Activated CD4-positive, alpha-beta T cell treated with anti-CD3 and anti-CD28 coated beads, Interleukin-2, amount 50 U/mL, for 16 hours (primary cell): ENCODE measurements at regions not wholly inside any gene's neighbourhood (a gene's known extent, or its start where the extent isn't known, plus 50 kb on each side); places are given as distances from the start of the nearest gene placed in this dataset.
"Not testable (repeated sequence)": the region's sequence is repeated elsewhere in the genome, so short reads cannot be mapped to it uniquely, and the experiment has no call there.

Source experiments
- DNase-seq: peaks from one replicate; pipeline ENCODE4 v3.0.0-alpha.2; 2020

DNA sequence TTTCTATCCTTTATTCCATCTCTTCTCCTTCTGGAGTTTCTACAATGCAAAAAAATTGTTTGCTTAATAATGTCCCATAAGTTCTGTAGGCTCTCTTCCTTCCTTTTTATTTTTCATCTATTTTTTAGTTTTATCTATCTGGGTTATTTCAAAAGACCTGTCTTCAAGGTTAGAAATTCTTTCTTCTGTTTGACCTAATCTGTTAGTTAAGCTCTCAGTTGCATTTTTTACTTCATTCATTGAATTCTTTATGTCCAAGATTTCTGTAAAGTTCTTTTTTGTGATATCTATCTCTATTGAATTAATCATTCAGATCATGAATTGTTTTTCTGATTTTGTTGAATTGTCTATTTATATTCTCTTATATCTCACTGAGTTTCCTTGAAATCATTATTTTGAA is 145.9 kb upstream of the TLE4 start:
- no peak for DNase-seq

DNA sequence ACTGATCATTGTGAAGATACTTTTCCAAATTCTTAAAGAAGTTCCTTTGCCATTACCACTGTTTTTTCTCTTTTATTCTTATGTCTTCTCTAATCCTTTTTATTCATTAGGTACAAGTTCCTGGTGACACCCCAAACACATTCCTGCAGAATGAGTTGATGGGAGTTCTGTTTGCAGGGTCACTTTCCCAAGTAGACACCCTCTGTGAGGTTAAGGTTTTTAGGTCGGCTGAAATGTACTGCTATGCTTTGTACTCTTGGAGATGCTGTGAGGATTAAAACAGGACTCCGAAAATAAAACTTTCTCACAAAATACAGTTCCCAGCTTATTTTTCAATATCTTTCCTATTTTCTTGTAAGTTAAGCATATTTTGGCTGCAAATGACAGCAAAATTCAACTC is 143.3 kb upstream of the TLE4 start:
- DNase-seq: no peak

DNA sequence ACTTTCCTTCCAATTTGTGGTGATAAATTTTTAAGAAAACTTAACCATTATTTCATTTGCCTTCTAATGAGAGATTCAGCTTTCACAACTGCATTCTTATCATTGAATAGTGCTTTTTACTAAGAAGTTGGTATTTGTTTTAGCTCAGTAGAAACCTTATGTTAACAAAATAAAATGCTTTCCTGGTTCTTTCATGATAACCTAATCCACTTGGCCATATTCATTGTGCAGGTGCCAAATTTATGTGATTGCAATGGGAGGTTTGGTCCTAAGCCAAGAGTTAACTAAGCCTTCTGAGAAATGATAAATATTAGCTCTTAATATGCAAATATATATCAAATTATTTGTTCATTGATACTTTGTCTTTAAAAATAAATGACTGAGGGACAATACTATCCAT is 141.1 kb upstream of the TLE4 start:
- DNase-seq: no peak

DNA sequence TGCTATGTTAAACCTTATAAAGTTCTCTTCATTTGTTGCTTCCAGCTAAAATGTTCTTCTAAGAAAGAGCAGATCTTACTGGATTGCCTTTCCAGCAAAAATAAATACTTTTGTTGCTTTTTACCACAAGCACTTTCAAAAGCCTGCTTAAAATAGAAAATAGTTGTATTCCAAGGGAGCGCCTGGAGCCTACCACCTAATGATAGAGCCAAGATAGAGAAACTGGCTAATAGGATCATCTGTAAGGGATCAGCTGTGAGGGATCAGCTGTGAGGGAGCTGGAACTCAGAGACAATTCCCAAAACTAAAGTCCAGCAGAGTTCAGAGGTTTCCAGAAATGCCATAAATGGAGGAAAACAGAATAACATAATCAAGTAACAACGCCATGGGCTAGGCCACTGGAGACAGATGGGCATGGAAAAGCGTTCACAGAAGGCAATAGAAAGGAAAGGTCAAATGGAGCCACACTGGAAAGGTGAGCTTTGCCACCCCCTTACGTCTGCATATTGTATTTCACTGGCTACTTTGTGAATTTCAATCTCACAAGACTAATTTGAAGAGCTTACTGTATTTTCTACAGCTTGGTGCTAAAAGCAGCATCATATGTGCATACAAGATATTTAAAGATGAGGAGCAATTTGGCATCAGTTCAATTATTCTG is 140.6 kb upstream of the TLE4 start:
- no peak for DNase-seq

DNA sequence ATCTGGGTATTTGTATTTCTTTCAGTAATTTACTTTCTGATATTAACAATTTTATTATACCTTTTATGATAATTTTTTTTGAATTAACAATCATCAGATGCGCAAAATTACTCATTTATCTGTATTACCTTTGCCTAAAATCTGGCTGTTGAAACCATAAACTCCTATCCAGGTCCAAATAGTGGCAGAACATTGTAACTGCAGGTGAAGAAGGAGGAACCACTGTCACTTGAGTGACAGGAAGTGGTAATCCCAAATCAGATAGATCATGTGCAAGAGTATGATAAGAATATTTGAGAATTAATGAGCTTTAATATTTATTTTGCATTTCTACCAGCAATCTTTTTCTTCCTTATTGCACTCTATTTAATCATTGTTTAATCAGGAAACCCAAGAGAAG is 139.3 kb upstream of the TLE4 start:
- DNase-seq: no peak

DNA sequence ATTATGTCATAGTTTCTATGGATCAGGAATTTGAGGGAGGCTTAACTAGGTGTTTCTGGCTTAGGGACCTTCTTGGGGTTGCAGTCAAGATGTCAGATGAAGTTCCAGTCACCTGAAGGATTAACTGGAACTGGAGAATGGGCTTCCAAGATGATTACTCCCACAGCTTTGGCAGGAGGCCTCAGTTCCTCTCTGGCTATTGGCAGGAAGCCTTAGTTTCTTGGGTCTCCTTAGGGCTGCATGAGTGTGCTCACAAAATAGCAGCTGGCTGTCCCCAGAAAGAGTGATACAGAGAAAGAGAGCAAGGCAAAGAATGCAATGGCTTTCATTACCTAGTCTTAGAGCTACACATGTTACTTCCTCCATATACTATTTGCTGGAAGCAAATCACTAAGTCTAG is 138.1 kb upstream of the TLE4 start:
- DNase-seq: no peak

DNA sequence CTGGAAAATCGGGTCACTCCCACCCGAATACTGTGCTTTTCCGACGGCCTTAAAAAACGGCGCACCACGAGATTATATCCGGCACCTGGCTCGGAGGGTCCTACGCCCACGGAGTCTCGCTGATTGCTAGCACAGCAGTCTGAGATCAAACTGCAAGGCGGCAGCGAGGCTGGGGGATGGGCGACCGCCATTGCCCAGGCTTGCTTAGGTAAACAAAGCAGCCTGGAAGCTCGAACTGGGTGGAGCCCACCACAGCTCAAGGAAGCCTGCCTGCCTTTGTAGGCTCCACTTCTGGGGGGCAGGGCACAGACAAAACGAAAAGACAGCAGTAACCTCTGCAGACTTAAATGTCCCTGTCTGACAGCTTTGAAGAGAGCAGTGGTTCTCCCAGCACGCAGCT is 132.5 kb upstream of the TLE4 start:
- not testable (repeated sequence) for DNase-seq

DNA sequence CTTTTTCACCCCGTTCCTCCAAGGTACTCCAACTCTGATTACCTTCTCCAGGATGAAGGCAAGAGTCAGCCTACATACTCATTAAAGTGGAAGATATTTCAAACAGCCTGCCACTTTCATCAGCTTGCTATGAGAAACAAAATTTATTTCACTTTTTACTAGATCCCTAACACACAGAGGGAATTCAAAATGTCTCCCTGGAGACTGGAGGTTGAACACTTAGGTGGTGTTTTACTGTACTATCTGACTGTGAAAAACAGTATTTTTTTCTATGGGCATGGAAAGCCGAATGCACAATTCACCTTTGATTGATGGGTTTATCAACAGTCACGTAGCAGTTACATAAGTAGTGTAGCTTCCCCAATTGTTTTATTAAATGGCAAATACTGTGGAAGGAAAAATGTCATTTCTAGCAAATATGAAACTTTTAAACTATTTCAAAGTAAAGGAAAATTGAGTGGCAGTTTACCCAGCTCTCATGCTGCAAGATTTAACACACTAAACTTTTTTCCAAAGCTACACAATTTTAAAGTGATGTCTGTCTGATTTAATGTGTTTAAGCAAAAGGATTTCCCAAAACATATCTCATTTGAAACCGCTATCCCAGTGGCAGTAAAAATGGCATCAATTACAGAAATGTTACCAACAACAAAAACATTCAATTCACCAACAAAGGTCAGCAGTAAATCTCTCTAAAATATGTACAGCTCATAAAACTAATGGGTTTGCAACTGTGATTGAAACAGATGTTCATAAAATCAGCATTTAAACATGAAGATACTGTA is 125.0 kb upstream of the TLE4 start:
- DNase-seq: no peak

DNA sequence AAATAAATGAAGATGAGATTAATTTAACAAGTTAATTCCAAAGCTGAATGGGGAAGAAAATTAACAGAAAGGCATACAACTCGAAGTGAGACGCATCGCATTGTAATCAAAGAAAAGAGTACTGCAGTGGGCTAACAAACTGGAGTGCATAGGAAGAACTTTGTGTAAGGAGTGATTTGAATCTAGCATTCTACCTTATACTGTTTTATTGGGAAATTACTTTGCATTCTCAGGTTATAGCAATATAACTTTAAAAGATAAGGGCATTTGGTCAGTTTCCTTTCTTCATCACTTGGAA is 124.5 kb upstream of the TLE4 start:
- DNase-seq: no peak

DNA sequence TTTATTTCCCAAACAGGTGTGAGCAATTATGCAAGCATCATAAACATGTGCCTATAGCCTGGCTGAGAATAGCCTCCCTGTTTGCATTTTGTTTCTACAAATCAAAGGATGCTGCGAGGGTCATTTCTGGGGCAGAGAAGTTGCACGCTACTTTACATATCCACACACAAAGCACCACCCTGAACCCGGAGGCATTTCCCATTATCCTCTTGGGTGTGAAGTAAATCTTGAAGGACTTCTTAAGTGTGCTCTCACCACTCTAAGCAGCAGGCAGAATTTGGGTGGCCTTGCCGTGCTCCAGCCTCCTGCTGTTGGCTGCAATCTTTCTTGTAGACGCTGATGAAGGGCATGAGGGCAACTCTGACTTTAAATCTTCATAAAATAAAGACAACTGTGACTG is 124.0 kb upstream of the TLE4 start:
- DNase-seq: no peak

DNA sequence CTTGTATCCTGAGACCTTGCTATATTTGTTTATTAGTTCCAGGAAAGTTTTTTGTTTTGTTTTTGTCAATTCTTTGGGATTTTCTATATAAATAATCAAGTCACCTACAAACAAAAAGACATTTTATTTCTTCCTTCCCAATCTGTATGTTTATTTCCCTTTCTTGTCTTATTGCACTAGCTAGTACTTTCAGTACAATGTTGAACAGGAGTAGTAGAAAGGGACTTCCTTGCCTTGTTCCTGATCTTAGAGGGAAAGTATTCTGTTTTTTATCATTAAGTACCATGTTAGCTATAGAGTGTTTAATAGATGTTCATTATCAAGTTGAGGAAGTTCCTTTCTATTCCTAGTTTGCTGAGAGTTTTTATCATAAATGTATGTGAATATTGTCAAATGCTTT is 119.5 kb upstream of the TLE4 start:
- DNase-seq: no peak

DNA sequence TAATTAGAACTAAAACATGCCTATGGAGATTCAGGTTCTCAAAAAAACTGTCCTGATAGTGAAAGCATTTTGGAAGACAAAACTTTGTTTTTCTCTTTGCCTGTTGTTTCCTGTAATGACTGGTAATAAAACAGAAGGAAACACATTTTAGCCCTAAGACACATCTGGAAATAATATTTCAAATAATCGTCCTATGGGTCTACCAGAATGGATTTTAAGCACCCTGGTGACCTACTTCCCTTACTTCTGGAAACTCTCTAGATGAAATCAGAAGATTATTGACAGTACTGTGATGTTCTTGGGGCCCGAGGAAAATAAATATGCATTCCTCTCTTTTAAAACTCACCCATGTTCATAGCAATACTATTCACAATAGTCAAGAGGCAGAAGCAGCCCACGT is 110.1 kb upstream of the TLE4 start:
- no peak for DNase-seq

DNA sequence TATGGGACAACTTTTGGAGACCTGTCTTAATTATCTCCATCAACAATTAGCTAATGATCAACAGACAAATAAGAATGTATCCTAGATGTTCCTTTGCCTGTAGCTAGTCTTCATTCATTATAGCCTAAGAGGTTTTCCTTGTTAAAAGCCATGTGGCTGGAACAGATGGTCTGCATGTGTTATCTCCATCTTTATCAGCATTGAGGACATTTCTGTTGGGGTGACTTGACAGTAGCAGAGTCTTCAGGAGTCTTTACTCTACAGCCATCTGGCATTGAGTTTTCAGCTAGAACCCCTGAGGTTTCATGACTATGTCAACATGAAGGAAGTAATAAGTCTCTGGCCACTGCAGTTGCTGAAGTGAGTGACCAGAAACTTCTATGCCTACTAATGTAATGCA is 106.6 kb upstream of the TLE4 start:
- DNase-seq: no peak

DNA sequence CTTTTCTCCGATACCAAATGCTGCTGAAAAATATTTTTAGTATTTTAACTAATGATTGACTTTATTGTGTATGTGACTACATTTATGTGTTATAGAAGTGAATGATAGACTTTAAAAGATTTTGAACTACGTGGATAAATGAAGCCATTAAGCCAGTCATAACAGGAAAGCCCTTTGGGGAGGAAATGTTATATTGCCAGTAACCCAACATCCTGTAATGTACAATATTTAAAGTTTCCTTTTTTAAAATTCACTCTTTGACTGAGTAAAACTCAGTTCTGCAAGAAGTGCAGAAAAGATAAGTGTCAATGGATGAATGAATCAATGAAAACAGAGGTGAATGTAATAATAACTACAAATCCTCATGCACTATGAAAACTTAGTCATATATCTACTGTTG is 102.6 kb upstream of the TLE4 start:
- DNase-seq: peak; percentile 37

DNA sequence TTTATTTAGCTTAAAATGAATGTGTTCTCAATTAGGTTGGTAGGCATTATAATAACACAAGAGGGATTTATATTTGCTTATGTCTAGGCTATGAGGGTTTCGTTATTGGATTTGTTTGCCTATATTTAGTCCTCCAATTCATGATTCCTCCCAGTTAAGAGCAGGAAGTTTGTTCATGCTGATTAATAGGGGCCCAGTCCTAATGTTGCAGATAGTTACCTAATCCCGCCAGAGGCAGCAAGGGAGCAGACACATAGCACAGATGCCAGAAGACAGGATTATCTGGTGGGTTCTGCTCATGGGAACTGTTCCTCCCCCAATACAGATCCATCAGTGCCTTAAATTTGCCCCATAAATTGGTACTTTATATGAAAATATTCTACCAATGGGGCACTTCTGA is 100.8 kb upstream of the TLE4 start:
- DNase-seq: no peak

DNA sequence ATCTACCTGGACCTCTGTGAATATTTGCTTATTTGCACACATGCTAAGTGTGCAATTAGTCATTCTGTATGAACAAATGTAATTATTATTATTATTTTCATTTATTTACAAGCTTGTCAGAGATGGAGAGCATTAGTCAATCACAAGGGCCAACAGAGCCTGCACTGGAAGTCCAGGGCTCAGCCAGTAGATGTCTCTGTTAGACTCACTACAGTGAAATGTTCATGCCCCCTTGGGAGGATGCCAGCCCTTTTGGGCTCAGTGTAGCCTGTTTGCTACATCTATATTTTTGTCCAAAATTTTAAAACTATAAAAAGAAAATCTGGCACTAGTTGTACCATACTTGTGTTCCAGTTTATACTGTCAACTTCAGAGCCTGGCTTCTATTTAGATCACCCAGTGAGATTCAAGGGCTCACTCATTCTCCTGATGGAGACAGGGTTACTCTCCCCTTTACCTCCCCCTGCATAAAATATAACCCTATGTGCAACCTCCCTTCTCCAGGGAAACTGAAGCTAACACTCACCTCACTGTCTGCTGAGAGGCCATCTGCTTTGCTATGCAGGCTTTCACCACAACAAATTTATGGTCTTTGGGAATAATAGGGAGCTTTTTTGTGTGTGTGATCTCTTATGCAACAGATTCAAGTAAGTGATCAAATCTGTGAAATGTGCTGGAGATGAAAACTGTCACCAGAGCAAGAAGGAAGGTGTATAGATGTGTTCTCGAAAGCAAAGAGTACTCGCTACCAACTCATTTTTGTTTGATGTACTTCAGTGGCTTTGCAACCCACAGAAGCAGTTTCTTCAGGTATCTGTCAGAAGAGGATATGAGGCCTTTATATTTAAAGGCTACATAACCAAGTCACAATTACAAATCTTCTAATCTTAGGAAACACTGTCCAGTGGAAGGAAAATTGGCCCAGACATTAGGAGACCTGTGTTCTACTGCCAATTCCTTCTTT is 99.9 kb upstream of the TLE4 start:
- DNase-seq: no peak

DNA sequence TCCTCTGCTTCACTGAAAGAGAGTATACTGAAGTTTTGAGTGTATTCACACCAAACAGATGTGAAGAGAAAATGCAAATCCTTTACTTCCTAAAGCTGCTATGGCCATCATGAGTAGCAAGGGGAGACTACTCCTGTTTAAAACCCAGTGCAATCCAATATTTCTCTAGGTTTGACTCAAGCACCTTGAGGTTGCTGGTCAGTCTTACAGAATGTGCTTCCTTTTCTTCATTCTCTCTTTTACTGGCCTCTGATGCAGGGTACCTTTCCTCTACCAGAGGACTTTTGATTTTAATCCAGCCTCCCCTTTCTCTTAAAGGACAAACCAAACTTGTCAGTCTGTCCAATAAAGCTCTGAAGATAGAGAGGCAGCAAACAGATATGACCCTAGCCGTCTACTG is 98.1 kb upstream of the TLE4 start:
- DNase-seq: no peak

DNA sequence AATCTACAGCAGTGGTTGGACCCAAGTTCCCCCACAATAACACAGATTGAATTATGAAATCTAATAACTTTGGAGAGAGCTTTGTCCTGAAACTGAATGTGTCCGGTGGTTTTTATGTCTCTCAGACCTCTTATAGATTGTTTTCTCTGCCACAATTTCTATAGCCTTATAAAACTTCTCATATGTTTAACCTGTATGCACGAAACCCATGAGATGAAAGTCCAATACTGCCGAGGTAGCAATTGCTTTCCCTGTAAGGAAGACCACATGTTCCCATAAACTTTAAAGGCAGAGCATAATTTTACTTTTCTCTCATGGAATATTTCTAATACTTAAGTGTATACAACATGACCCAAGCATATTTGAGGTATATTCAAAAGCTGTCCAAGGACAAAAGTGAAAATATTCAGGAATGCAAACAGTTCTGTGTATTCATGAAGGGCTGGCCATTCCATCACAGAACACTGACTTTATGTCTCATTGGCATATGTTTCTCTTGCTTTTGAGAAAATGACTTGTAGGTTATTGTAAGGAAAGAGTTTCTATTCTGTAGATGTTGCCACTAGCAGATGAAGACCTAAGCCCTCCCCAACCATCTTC is 94.4 kb upstream of the TLE4 start:
- no peak for DNase-seq

DNA sequence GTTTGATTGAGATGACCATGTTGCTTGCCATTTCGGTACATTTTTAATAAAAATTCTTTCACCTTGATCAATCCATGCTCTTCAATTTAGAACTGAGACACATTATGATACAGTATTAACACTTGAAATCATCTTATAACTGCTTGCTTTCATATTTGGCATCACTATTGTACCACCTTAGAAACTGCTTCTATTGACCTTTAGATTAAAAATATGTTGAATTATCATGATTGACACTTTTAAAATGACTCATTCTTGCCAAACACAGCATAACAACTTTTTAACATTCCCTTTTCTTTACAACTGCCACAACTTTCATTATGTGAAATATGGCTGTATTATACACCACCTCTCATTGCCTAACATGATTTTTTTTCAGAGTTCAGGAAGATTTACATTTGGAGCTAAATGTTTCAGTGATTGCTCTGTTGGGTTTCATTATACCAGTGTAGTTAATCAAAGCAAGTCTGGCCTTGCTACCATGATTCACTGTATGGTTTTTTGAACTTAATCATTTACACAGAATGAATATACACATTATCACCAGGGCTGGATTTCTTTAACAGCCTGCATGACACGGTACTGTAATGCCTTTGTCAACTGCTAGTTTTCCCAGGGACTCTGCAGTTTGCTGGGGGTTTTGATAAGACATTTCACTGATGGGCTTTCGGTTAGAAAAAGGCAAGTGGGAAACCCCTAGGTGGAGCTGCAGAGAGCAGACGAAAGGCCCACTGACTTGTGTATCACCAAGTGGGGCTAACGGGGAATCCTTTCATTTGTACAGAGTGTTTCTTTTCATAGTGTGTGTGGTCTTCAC is 93.6 kb upstream of the TLE4 start:
- peak; percentile 5 for DNase-seq

DNA sequence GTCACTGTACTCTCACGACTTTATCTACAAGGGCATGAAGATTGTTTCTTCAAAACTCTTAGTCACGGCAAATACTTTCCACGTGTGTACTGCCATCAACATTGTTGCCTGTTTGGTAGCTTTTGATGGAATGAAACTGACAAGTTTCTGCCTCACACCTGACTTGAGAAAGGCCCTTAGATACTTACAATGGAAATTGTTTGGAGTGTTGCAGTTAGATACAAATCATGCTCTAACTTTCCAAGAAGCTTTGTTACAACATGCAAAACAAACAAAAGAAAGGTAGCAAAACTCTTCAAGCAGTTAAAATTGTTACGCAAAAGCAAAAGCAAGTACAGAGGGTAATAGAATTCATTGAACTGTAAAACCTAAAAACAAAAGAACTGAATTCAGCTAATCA is 91.1 kb upstream of the TLE4 start:
- DNase-seq: no peak

DNA sequence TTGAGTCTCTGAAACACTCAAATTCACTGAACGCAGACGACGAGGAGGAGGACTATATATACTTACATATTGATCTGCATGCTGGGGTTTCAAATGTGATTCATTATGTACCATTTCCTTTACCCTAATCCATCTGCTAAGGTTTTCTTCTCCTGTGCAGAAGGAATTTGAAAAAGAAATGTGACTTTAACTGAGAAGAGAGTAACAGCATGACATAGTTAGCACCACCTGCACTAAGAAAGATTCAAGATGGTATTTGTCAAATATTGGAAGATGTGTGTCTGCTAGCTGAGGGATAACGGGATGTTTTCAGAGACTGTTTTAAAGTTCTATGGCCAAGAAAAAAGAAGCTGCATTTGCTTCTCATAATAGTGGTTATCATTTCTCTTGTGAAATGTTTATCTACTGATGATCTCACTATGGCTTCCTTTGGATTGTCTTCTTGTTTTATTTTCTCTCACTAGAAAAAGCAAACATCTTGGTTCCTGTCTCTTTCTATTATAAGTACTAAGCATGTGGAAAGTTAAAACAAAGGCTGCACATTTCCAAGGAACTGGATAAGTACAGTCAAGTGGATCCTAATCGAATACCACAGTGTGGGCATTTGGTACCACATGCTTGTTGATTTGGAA is 89.8 kb upstream of the TLE4 start:
- no peak for DNase-seq

DNA sequence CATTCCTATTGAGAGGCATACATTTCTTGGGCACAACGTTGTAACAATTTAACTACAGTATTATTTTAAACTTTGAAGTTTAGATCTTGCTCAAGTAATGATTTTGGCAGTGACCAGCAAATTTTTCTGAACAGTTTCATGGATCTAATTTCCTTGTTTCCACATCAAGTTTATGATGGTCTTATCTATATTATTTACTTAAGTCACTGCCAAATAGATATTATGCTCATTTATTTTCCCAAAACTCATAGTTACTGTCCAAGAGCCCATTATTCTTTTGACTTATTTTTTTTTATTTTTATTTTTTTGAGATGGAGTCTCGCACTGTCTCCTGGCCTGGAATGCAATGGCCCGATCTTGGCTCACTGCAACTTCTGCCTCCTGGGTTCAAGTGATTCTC is 86.5 kb upstream of the TLE4 start:
- DNase-seq: no peak
